Endothelial cell of umbilical vein (primary cell): ENCODE measurements at regions not wholly inside any gene's neighbourhood (a gene's known extent, or its start where the extent isn't known, plus 50 kb on each side); places are given as distances from the start of the nearest gene placed in this dataset.

Source experiments
- BruUV-seq: library from RNA; stranded (reverse); fragments of 400-500 nt; replicated peaks from 2 replicates; lab custom pipeline; 2021; lab: Mats Ljungman, UMichigan
- CTCF ChIA-PET: fragments of 300-600, 350-600 bp; sonication (Branson Sonifier 250); formaldehyde crosslinking; loops from one replicate; lab custom pipeline; 2021; ENCODE audit warnings: antibody characterized with exemption, inconsistent platforms; lab: Charles Lee
- POLR2A ChIA-PET: fragments of 300-600, 350-600 bp; sonication (Branson Sonifier 250); formaldehyde crosslinking; loops from one replicate; lab custom pipeline; 2021; ENCODE audit warnings: antibody characterized with exemption, inconsistent platforms; lab: Charles Lee
- DNase-seq: peaks from one replicate; pipeline ENCODE4 v3.0.0-alpha.2; 2011; ENCODE audit warnings: low read depth, low spot score
- FAIRE-seq: peaks from 2 replicates; lab custom pipeline; 2011; peaks lifted over from hg19 to GRCh38; lab: Jason Lieb, UNC
- H2AFZ ChIP-seq: 2 replicates; pipeline ENCODE4 v1.6.0; 2012; ENCODE audit warnings: low read depth, low read length, control low read depth, inconsistent platforms
- H3K27ac ChIP-seq: 2 replicates; pipeline ENCODE4 v1.5.1; 2011; ENCODE audit warnings: low read depth, mild to moderate bottlenecking, control low read depth, low read length, moderate library complexity; ENCODE audit not compliant: insufficient read depth
- H3K27me3 ChIP-seq, 2 experiments: 2 replicates each; pipeline versions ENCODE4 v1.6.0 to v1.6.1; 2011; ENCODE audit warnings: low read length in 2 of 2, mixed read lengths in 1 of 2; ENCODE audit not compliant: control insufficient read depth in 2 of 2, insufficient read depth in 2 of 2
- H3K36me3 ChIP-seq, 2 experiments: 2 replicates in 1 of 2; 3 replicates in 1 of 2; pipeline ENCODE4 v1.5.1; 2011; ENCODE audit warnings: low read length in 2 of 2, mild to moderate bottlenecking in 1 of 2, moderate library complexity in 1 of 2; ENCODE audit not compliant: control insufficient read depth in 2 of 2, insufficient read depth in 2 of 2; ENCODE audit errors: extremely low read depth in 1 of 2
- H3K4me1 ChIP-seq: 3 replicates; pipeline ENCODE4 v1.5.1; 2011; ENCODE audit warnings: mild to moderate bottlenecking, low read length; ENCODE audit not compliant: control insufficient read depth, insufficient read depth; ENCODE audit errors: extremely low read depth
- H3K4me2 ChIP-seq: 2 replicates; pipeline ENCODE4 v1.6.1; 2011; ENCODE audit warnings: low read length, control low read depth, mixed read lengths; ENCODE audit not compliant: insufficient read depth
- H3K4me3 ChIP-seq, 3 experiments: fragments of 200-600 bp in 1 of 3; sonication (generic), shearing (Covaris generic) in 1 of 3; replicated peaks in 1 of 3; 2 replicates each; pipeline ENCODE4 v1.5.1; 2011 to 2016; ENCODE audit warnings: control low read depth in 3 of 3, low read length in 3 of 3, mild to moderate bottlenecking in 2 of 3, inconsistent platforms in 1 of 3, low read depth in 1 of 3, moderate library complexity in 1 of 3; ENCODE audit not compliant: insufficient read depth in 1 of 3
- H3K79me2 ChIP-seq: 2 replicates; pipeline ENCODE4 v1.6.0; 2012; ENCODE audit warnings: low read length, inconsistent platforms; ENCODE audit not compliant: control insufficient read depth, insufficient read depth
- H3K9ac ChIP-seq: replicated peaks from 2 replicates; pipeline ENCODE3; 2011; ENCODE audit warnings: low read length, control low read depth; ENCODE audit not compliant: insufficient read depth; ENCODE audit errors: extremely low read depth
- H3K9me1 ChIP-seq: replicated peaks from 3 replicates; pipeline ENCODE4 v1.6.0; 2011; ENCODE audit warnings: mild to moderate bottlenecking, low read length; ENCODE audit not compliant: control insufficient read depth, insufficient read depth; ENCODE audit errors: extremely low read depth
- H3K9me3 ChIP-seq: replicated peaks from 2 replicates; pipeline ENCODE4 v1.5.1; 2012; ENCODE audit warnings: low read length, inconsistent platforms; ENCODE audit not compliant: control insufficient read depth, insufficient read depth
- H4K20me1 ChIP-seq: replicated peaks from 2 replicates; pipeline ENCODE3; 2011; ENCODE audit warnings: mild to moderate bottlenecking, low read length; ENCODE audit not compliant: control insufficient read depth, insufficient read depth; ENCODE audit errors: extremely low read depth
- FOS ChIP-seq: IDR thresholded peaks from 2 replicates; pipeline ENCODE4 v1.6.1; 2011; ENCODE audit warnings: mild to moderate bottlenecking, low read length, moderate library complexity, borderline replicate concordance; ENCODE audit not compliant: insufficient read depth
- GATA2 ChIP-seq: IDR thresholded peaks from 2 replicates; pipeline ENCODE4 v1.7.0; 2011; ENCODE audit warnings: low read depth, mild to moderate bottlenecking, moderate library complexity, mixed read lengths, low read length; ENCODE audit not compliant: insufficient read length, insufficient read depth
- MYC ChIP-seq: IDR thresholded peaks from one replicate; pipeline ENCODE4 v1.6.1; 2011; ENCODE audit warnings: mild to moderate bottlenecking, low read depth, low read length
- POLR2A ChIP-seq: IDR thresholded peaks from 2 replicates; pipeline ENCODE4 v1.6.1; 2012; ENCODE audit warnings: low read depth, mild to moderate bottlenecking, control low read depth, low read length
- POLR2AphosphoS5 ChIP-seq: IDR thresholded peaks from 2 replicates; pipeline ENCODE4 v1.6.1; 2012; ENCODE audit warnings: low read depth, mild to moderate bottlenecking, control low read depth, low read length, moderate library complexity; ENCODE audit not compliant: insufficient read depth
- dilution Hi-C: fragments of 300-500 bp; cut with MboI; formaldehyde crosslinking; loops from one replicate; pipeline ENCODE4 v1.15.0; 2019; ENCODE audit warnings: low sequenced_read_pairs; ENCODE audit not compliant: extremely low pct_ligation_motif_present
- intact Hi-C: fragments of 100-400 bp; cut with micrococcal nuclease; formaldehyde crosslinking; loops from one replicate; pipeline ENCODE4 v1.10.0; 2022
- TF ChIP-seq, protein P1 (sequence below): IDR thresholded peaks from 2 replicates; pipeline ENCODE4 v1.6.1; 2011; ENCODE audit not compliant: insufficient read depth, insufficient read length

DNA sequence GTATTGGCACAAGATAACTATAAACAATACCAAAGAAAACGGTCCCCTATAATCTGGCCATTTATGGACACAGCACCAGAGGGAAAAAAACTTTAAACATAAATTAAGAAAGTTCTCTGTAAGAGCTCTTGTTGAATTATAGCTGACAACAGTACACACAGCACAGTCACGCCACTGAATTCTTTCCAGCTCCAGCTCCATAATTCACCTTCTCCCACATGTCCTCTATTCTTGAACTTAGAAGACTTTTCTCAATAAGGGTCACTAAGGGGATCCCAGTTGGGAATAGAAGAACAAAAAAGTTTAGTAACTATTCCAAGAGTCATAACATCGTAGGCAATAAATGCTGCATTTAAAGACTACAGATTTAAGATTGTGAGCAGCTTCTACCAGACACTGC, 124.6 kb upstream of the CYP1B1 start:
- no peaks in the 10 kb centered on the region for H3K36me3 ChIP-seq
- H3K27me3 ChIP-seq = no peaks in the 10 kb centered on the region
- no peaks in the 10 kb centered on the region for H3K79me2 ChIP-seq
- no peak for FAIRE-seq
- no peak overlapping the region for H3K4me3 ChIP-seq
- H4K20me1 ChIP-seq = no peaks in the 10 kb centered on the region
- H3K27ac ChIP-seq = no peak overlapping the region
- CTCF ChIA-PET = no interaction called here
- H3K9me1 ChIP-seq = no peaks in the 10 kb centered on the region
- H3K4me2 ChIP-seq = no peak overlapping the region
- H3K9ac ChIP-seq = no peak overlapping the region
- TF ChIP-seq GATA2 (no peak), POLR2AphosphoS5 (no peak), FOS (no peak), MYC (no peak)
- TF ChIP-seq, protein P1, sequence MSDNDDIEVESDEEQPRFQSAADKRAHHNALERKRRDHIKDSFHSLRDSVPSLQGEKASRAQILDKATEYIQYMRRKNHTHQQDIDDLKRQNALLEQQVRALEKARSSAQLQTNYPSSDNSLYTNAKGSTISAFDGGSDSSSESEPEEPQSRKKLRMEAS = no peak
- no peak for DNase-seq
- dilution Hi-C loops = no loop called here
- intact Hi-C loops = no loop called here
- H2AFZ ChIP-seq = no peak overlapping the region
- POLR2A ChIA-PET = no interaction called here
- no peaks in the 10 kb centered on the region for H3K4me1 ChIP-seq
- BruUV-seq = no TSS peak
- no peaks in the 10 kb centered on the region for H3K9me3 ChIP-seq

DNA sequence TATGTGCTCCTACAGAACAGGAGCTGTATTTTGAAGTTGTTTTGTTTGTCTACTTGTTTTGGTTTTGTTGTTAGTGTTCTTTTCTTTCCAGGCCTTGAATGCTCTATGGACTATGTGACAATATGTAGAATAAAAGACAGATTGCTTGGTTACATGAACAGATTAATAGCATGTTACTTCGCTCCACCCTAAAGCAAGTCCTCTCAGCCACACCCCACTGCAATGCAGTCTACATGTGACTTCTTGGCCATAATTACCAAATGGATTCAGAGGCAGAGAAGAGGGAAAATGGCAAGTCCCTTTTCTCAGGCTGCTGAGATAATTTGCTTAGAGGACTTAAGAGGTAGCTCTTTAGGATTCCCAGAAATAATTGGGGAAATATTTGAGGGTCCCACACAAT, 123.2 kb upstream of the CYP1B1 start:
- POLR2A ChIA-PET = no interaction called here

More for the DNA sequence above, 123.2 kb upstream of the CYP1B1 start:
- Histone ChIP-seq H3K9me3 (no peaks in the 10 kb centered on the region), H3K4me1 (no peaks in the 10 kb centered on the region), H3K4me3 (no peak overlapping the region), H3K27ac (no peak overlapping the region), H3K9me1 (no peaks in the 10 kb centered on the region), H2AFZ (no peak overlapping the region), H3K4me2 (no peak overlapping the region), H3K36me3 (no peaks in the 10 kb centered on the region), H3K27me3 (no peaks in the 10 kb centered on the region), H3K9ac (no peak overlapping the region), H3K79me2 (no peaks in the 10 kb centered on the region), H4K20me1 (no peaks in the 10 kb centered on the region)
- no peak for TF ChIP-seq FOS
- no peak for TF ChIP-seq GATA2
- TF ChIP-seq POLR2A = no peak
- no peak for TF ChIP-seq MYC
- DNase-seq = no peak
- dilution Hi-C loops (no loop called here), intact Hi-C loops (no loop called here)
- no peak for FAIRE-seq
- CTCF ChIA-PET = no interaction called here
- BruUV-seq = no TSS peak
